HCT116 (cell line): ENCODE measurements at regions not wholly inside any gene's neighbourhood (a gene's known extent, or its start where the extent isn't known, plus 50 kb on each side); places are given as distances from the start of the nearest gene placed in this dataset.

ENCODE experiments used
- ATAC-seq: fragments of 200-7000 bp; cut with Tn5 transposase; 2 replicates; pipeline ENCODE4 v1.9.1; 2020; ENCODE audit warnings: mild to moderate bottlenecking, moderate library complexity
- BruUV-seq: library from RNA; stranded (reverse); fragments of 400-500 nt; replicated peaks from 2 replicates; lab custom pipeline; 2021; lab: Mats Ljungman, UMichigan
- CTCF ChIA-PET: fragments of 300-600 bp; sonication (Branson Sonifier 250); formaldehyde crosslinking; loops from one replicate; lab custom pipeline; 2021; ENCODE audit warnings: antibody characterized with exemption; lab: Charles Lee
- POLR2A ChIA-PET: fragments of 300-600, 350-600 bp; sonication (Branson Sonifier 250); formaldehyde crosslinking; loops from one replicate; lab custom pipeline; 2021; ENCODE audit warnings: antibody characterized with exemption; lab: Charles Lee
- RAD21 ChIA-PET, 2 experiments: fragments of 300-600 bp; sonication (Branson Sonifier 250); formaldehyde crosslinking; loops; one replicate each; lab custom pipeline; 2023; ENCODE audit warnings: low total read pairs in 2 of 2; ENCODE audit not compliant: uncharacterized antibody in 2 of 2, unreplicated experiment in 2 of 2, low non-redundant PET in 1 of 2; lab: Charles Lee
- DNase-seq: peaks from one replicate; pipeline ENCODE4 v3.0.0-alpha.2; 2010; ENCODE audit warnings: low read depth, low spot score
- H2AFZ ChIP-seq: fragments of 200-600 bp; shearing (Covaris generic), sonication (generic); 2 replicates; pipeline ENCODE4 v1.6.1; 2017; ENCODE audit warnings: low read depth, mixed run types, mixed read lengths, antibody characterized with exemption, low read length; ENCODE audit not compliant: poor library complexity, severe bottlenecking
- H3K27ac ChIP-seq: 2 replicates; pipeline ENCODE4 v1.5.1; 2012; ENCODE audit warnings: low read depth, low read length
- H3K27me3 ChIP-seq: fragments of 200-600 bp; sonication (generic); 2 replicates; pipeline ENCODE4 v1.6.1; 2016; ENCODE audit warnings: mixed run types, low read length, mixed read lengths; ENCODE audit not compliant: insufficient read depth
- H3K36me3 ChIP-seq, 2 experiments: fragments of 200-500 bp in 1 of 2; fragments of 200-600 bp in 1 of 2; sonication (Bioruptor generic) in 1 of 2; sonication (generic) in 1 of 2; 2 replicates each; pipeline versions ENCODE4 v1.5.1 to v1.6.1; 2014 to 2016; ENCODE audit warnings: low read length in 2 of 2, inconsistent platforms in 1 of 2, mixed read lengths in 1 of 2, mixed run types in 1 of 2; ENCODE audit not compliant: insufficient read depth in 2 of 2, control insufficient read depth in 1 of 2
- H3K4me1 ChIP-seq, 2 experiments: fragments of 200-600 bp in 1 of 2; sonication (generic) in 1 of 2; 2 replicates each; pipeline versions ENCODE4 v1.5.1 to v1.6.1; 2012 to 2017; ENCODE audit warnings: low read length in 2 of 2, inconsistent platforms in 1 of 2, mild to moderate bottlenecking in 1 of 2, mixed read lengths in 1 of 2, mixed run types in 1 of 2, moderate library complexity in 1 of 2; ENCODE audit not compliant: insufficient read depth in 2 of 2, control insufficient read depth in 1 of 2
- H3K4me2 ChIP-seq: fragments of 200-600 bp; sonication (generic); 2 replicates; pipeline ENCODE4 v1.6.1; 2017; ENCODE audit warnings: mixed run types, low read length, mixed read lengths
- H3K4me3 ChIP-seq, 2 experiments: fragments of 200-600 bp in 1 of 2; sonication (generic) in 1 of 2; replicated peaks in 1 of 2; 2 replicates each; pipeline ENCODE4 v1.5.1; 2011 to 2016; ENCODE audit warnings: low read length in 2 of 2, control low read depth in 1 of 2, low read depth in 1 of 2, mild to moderate bottlenecking in 1 of 2, mixed read lengths in 1 of 2, mixed run types in 1 of 2
- H3K79me2 ChIP-seq: fragments of 200-600 bp; sonication (generic); 2 replicates; pipeline ENCODE4 v1.6.1; 2017; ENCODE audit warnings: mild to moderate bottlenecking, mixed run types, low read length, moderate library complexity, mixed read lengths; ENCODE audit not compliant: insufficient read depth
- H3K9ac ChIP-seq: fragments of 200-600 bp; sonication (generic); 2 replicates; pipeline ENCODE4 v1.6.1; 2016; ENCODE audit warnings: low read length, mixed read lengths
- H3K9me2 ChIP-seq: fragments of 200-600 bp; sonication (generic), shearing (Covaris generic); 2 replicates; pipeline ENCODE4 v1.6.1; 2017; ENCODE audit warnings: mixed run types, mild to moderate bottlenecking, moderate library complexity; ENCODE audit not compliant: insufficient read depth
- H3K9me3 ChIP-seq, 2 experiments: fragments of 200-500 bp in 1 of 2; fragments of 200-600 bp in 1 of 2; sonication (Bioruptor generic) in 1 of 2; sonication (generic) in 1 of 2; 2 replicates each; pipeline ENCODE4 v1.6.1; 2014 to 2017; ENCODE audit warnings: low read length in 2 of 2, mixed read lengths in 2 of 2, inconsistent platforms in 1 of 2, low read depth in 1 of 2, mild to moderate bottlenecking in 1 of 2, mixed run types in 1 of 2, moderate library complexity in 1 of 2; ENCODE audit not compliant: control insufficient read depth in 1 of 2, insufficient read depth in 1 of 2
- H4K20me1 ChIP-seq: fragments of 200-600 bp; sonication (generic), shearing (Covaris generic); 2 replicates; pipeline ENCODE4 v1.6.1; 2017; ENCODE audit warnings: mixed run types, mild to moderate bottlenecking, moderate library complexity; ENCODE audit not compliant: insufficient read depth
- ATF3 ChIP-seq: IDR thresholded peaks from 2 replicates; pipeline ENCODE4 v1.6.1; 2012
- CBX3 ChIP-seq: IDR thresholded peaks from 2 replicates; pipeline ENCODE4 v1.6.1; 2012; ENCODE audit warnings: low read depth
- CEBPB ChIP-seq: IDR thresholded peaks from 2 replicates; pipeline ENCODE4 v1.6.1; 2012; ENCODE audit warnings: low read depth
- EGR1 ChIP-seq: IDR thresholded peaks from 2 replicates; pipeline ENCODE4 v1.6.1; 2012; ENCODE audit warnings: low read depth
- ELF1 ChIP-seq: IDR thresholded peaks from 2 replicates; pipeline ENCODE4 v1.6.1; 2012; ENCODE audit warnings: low read depth, borderline replicate concordance
- EZH2phosphoT487 ChIP-seq: fragments of 200-600 bp; IDR thresholded peaks from 2 replicates; pipeline ENCODE4 v1.6.1; 2018; ENCODE audit warnings: antibody characterized with exemption, borderline replicate concordance
- JUND ChIP-seq: IDR thresholded peaks from 2 replicates; pipeline ENCODE4 v1.6.1; 2012
- MAX ChIP-seq: IDR thresholded peaks from 2 replicates; pipeline ENCODE4 v1.6.1; 2012
- POLR2AphosphoS5 ChIP-seq: IDR thresholded peaks from 2 replicates; pipeline ENCODE4 v1.6.1; 2011; ENCODE audit warnings: mild to moderate bottlenecking, low read depth, low read length, moderate library complexity
- RAD21 ChIP-seq: IDR thresholded peaks from 2 replicates; pipeline ENCODE4 v1.6.1; 2012; ENCODE audit warnings: low read depth, mild to moderate bottlenecking
- REST ChIP-seq: IDR thresholded peaks from 2 replicates; pipeline ENCODE4 v1.6.1; 2012; ENCODE audit warnings: low read depth
- SIN3A ChIP-seq: IDR thresholded peaks from 2 replicates; pipeline ENCODE4 v1.6.1; 2012; ENCODE audit warnings: low read depth
- SP1 ChIP-seq: IDR thresholded peaks from 2 replicates; pipeline ENCODE4 v1.6.1; 2012; ENCODE audit warnings: low read depth
- SRF ChIP-seq: IDR thresholded peaks from 2 replicates; pipeline ENCODE4 v1.6.1; 2012; ENCODE audit warnings: low read depth
- TCF7L2 ChIP-seq: IDR thresholded peaks from 2 replicates; pipeline ENCODE4 v1.7.0; 2011; ENCODE audit warnings: borderline replicate concordance, inconsistent platforms; ENCODE audit not compliant: insufficient read depth, insufficient read length; ENCODE audit errors: extremely low read depth
- YY1 ChIP-seq: IDR thresholded peaks from 2 replicates; pipeline ENCODE4 v1.6.1; 2011; ENCODE audit warnings: low read length, low read depth, moderate library complexity, mild to moderate bottlenecking; ENCODE audit not compliant: insufficient replicate concordance; ENCODE audit errors: extremely low read depth
- ZNF274 ChIP-seq: fragments of 200-500 bp; sonication (Bioruptor generic); IDR thresholded peaks from 2 replicates; pipeline ENCODE4 v1.6.1; 2014; ENCODE audit warnings: mild to moderate bottlenecking, low read depth, low read length, inconsistent platforms
- intact Hi-C: fragments of 100-400 bp; cut with micrococcal nuclease; formaldehyde crosslinking; loops from 2 replicates; pipeline ENCODE4 v1.10.0; 2022

GRCh38 chr3:30289766-30290165 lies 316.6 kb upstream of the TGFBR2 start:
- H3K4me2 ChIP-seq: no peak overlapping the region
- H4K20me1 ChIP-seq: no peaks in the 10 kb centered on the region
- no peaks in the 10 kb centered on the region for H3K27me3 ChIP-seq
- no peaks in the 10 kb centered on the region for H3K36me3 ChIP-seq
- TF ChIP-seq RAD21 (no peak), EGR1 (no peak), SRF (no peak), REST (no peak), ELF1 (no peak), ZNF274 (no peak), TCF7L2 (no peak), SP1 (no peak), JUND (no peak), YY1 (no peak), SIN3A (no peak), MAX (no peak), EZH2phosphoT487 (no peak), ATF3 (no peak), CBX3 (no peak), CEBPB (no peak), POLR2AphosphoS5 (no peak)
- no peak overlapping the region for H3K27ac ChIP-seq
- H3K79me2 ChIP-seq: no peaks in the 10 kb centered on the region
- DNase-seq (no peak), ATAC-seq (no peak)
- H3K4me3 ChIP-seq: no peak overlapping the region
- no peaks in the 10 kb centered on the region for H3K9me3 ChIP-seq
- POLR2A ChIA-PET: no interaction called here
- BruUV-seq: no TSS peak
- RAD21 ChIA-PET: no interaction called here
- H2AFZ ChIP-seq: no peak overlapping the region
- intact Hi-C loops: loop anchor here (5.0 to 10.0 kb wide), 2 partner anchors 175 to 318 kb away; partner anchors contain the start of gene TGFBR2
- H3K4me1 ChIP-seq: peaks cover 20 to 61% of the 10 kb centered on the region in 2 experiments
- no peaks in the 10 kb centered on the region for H3K9me2 ChIP-seq
- CTCF ChIA-PET: no interaction called here
- H3K9ac ChIP-seq: no peak overlapping the region
